ENCODE measurements at regions not wholly inside any gene's neighbourhood (a gene's known extent, or its start where the extent isn't known, plus 50 kb on each side); places are given as distances from the start of the nearest gene placed in this dataset.

DNA sequence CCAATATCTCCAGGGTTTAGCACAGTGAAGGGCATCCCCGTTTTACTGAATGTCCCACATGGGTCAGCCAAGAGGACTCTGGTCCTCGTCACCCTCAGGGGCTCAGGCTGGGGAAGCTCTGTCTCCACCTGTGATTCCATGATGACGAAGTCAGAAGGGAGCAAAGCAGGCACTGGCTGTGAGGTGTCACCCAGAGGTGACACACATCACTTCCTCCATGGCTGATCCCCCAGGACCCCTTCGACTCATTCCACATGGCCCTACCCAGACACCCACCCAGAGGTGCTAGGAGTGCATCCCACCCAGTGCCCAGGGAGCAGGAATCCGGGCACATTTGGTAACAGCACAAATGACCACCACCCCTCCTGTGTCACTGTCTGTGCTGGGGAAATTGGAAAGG is 145.2 kb upstream of the VSTM2B start:
- H3K27ac ChIP-seq: no peak overlapping the region
- no peak for ATAC-seq
- peak; percentile 14 for DNase-seq

DNA sequence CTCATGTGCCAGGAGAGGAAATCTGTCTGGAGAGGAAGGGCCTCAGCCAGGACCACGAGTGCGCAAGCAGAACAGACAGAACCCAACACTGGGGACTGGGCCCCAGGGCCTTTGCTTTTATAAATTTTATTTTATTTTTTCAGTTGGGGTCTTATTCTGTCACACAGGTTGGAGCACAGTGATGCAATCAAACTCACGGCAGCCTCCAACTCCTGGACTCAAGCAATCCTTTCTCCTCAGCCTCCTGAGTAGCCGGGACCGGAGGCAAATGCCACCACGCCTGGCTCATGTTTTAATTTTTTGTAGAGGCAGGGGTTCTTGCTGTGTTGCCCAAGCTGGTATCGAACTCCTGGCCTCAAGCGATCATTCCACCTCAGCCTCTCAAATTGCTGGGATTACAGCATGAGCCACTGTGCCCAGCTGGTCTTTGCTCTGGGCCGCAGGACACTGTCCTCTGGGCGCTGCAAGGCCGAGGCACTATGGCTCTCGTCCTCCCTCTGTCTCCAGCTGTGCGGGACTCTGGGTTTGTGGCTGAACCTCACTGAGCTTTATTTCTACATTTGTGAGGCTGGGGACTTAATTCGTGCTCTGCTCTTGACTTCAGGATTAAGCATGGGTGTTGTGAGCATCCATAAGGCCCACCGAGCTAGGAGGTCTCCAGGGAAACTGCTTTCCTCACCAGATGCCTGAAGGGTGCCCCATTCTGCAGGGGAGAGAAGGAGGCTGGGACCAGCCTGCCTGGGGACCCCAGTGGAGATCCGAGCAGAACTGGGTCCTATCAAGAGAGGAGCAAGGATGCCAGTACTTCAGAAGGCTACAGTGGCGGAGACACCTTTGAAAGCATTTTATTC is 144.2 kb upstream of the VSTM2B start:
- peaks cover 19% of the 10 kb centered on the region for H3K27me3 ChIP-seq (ENCODE audit: low read depth)
- DNase-seq (peak; percentile 14), ATAC-seq (no peak)
- no peaks in the 10 kb centered on the region for H3K36me3 ChIP-seq
- H3K9me3 ChIP-seq: no peaks in the 10 kb centered on the region
- TF ChIP-seq, protein P1, sequence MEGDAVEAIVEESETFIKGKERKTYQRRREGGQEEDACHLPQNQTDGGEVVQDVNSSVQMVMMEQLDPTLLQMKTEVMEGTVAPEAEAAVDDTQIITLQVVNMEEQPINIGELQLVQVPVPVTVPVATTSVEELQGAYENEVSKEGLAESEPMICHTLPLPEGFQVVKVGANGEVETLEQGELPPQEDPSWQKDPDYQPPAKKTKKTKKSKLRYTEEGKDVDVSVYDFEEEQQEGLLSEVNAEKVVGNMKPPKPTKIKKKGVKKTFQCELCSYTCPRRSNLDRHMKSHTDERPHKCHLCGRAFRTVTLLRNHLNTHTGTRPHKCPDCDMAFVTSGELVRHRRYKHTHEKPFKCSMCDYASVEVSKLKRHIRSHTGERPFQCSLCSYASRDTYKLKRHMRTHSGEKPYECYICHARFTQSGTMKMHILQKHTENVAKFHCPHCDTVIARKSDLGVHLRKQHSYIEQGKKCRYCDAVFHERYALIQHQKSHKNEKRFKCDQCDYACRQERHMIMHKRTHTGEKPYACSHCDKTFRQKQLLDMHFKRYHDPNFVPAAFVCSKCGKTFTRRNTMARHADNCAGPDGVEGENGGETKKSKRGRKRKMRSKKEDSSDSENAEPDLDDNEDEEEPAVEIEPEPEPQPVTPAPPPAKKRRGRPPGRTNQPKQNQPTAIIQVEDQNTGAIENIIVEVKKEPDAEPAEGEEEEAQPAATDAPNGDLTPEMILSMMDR (IDR thresholded peaks at IDR 0.05): no peak
- no peak overlapping the region for H3K27ac ChIP-seq
- no peak overlapping the region for H3K4me3 ChIP-seq
- no peaks in the 10 kb centered on the region for H3K4me1 ChIP-seq
- intact Hi-C loops (cut with DNase I): no loop called here

More for the DNA sequence above, 145.2 kb upstream of the VSTM2B start:
- Histone ChIP-seq H3K36me3 (no peaks in the 10 kb centered on the region), H3K9me3 (no peaks in the 10 kb centered on the region), H3K4me3 (no peak overlapping the region), H3K27me3 (ENCODE audit: low read depth) (peaks cover 19% of the 10 kb centered on the region), H3K4me1 (no peaks in the 10 kb centered on the region)
- intact Hi-C loops (cut with DNase I): no loop called here
- TF ChIP-seq, protein P1 (IDR thresholded peaks at IDR 0.05): no peak

DNA sequence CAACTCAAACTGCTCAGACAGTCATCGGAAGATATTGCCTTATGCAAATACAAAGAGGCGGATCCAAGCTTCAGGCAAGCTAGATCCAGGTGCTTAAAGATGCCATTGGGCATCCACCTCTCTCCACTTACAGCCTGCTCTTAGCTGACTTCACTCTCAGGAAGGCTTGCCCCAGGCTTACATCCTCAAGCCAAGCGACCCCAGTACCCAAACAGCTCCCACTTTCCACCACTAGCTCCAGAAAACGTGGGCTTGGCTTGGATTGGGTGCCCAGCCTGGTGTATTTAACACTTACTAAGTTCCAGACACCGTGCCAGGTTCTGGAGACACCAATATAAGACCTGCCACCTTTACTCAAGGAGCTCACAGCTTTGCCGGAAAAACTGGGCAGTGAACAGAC is 142.1 kb upstream of the VSTM2B start:
- Histone ChIP-seq H3K27me3 (ENCODE audit: low read depth) (peaks cover 19% of the 10 kb centered on the region), H3K4me1 (no peaks in the 10 kb centered on the region), H3K9me3 (no peaks in the 10 kb centered on the region), H3K36me3 (no peaks in the 10 kb centered on the region), H3K27ac (no peak overlapping the region), H3K4me3 (no peak overlapping the region)
- intact Hi-C loops (cut with DNase I): no loop called here
- TF ChIP-seq, protein P1 (IDR thresholded peaks at IDR 0.05): no peak
- no peak for ATAC-seq
- DNase-seq: no peak

DNA sequence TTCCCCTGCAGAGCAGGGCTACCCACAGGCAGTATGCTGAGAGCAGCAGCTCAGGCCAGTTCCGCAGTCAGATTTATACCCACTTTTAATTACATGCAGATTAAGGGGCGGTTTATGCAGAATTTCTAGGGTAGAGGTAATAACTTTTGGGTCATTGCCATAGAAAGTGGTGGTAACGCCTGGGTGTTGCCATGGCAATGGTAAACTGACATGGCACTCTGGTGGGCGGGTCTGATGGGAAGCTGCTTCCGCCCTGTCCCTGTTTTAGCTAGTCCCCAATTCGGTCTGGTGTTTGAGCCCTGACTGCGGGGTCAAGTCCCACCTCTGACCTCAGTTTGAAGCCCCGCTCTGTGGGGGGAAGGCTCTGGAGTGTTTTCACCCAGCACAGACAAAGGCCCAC is 141.1 kb upstream of the VSTM2B start:
- Histone ChIP-seq H3K27me3 (ENCODE audit: low read depth) (peaks cover 13% of the 10 kb centered on the region), H3K4me3 (no peak overlapping the region), H3K4me1 (no peaks in the 10 kb centered on the region), H3K27ac (no peak overlapping the region), H3K36me3 (no peaks in the 10 kb centered on the region), H3K9me3 (no peaks in the 10 kb centered on the region)
- TF ChIP-seq, protein P1 (IDR thresholded peaks at IDR 0.05): no peak
- ATAC-seq (no peak), DNase-seq (peak; percentile 20)
- intact Hi-C loops (cut with DNase I): no loop called here

DNA sequence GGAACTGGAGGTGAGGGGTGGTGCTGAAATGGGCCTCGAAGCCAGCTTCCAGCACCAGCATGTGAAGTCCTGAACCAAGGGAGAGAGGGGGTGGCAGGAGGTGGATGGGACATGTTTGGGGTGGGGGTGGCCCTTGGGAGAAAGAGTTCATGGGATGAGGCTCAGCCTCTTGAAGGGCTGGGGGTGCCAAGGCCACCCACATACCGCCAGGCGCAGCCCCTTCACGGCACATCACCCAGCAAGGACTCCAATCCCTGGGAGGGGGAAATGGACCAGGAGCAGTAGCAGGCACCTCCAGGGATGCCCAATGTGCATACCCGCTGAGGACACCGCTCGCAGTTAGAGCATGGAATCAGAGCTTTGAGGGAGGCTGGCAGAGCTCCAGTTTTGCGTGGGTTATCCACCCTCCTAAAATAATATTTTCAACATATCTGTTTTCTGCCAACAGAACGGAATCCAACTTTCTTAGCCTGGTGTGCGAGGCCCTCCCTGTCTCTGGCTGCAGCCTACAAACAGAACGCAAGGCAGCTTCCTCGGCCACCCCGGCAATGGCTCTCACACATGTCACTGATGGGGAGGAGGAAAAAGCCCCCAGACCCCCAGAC is 140.5 kb upstream of the VSTM2B start:
- DNase-seq: peak; percentile 23
- ATAC-seq: no peak
- Histone ChIP-seq H3K27ac (no peak overlapping the region), H3K4me1 (no peaks in the 10 kb centered on the region), H3K36me3 (no peaks in the 10 kb centered on the region), H3K27me3 (ENCODE audit: low read depth) (peaks cover 7% of the 10 kb centered on the region), H3K9me3 (no peaks in the 10 kb centered on the region), H3K4me3 (no peak overlapping the region)
- intact Hi-C loops (cut with DNase I): no loop called here
- TF ChIP-seq, protein P1 (IDR thresholded peaks at IDR 0.05): no peak
